AG09319 (cell line): ENCODE measurements at regions not wholly inside any gene's neighbourhood (a gene's known extent, or its start where the extent isn't known, plus 50 kb on each side); places are given as distances from the start of the nearest gene placed in this dataset.

Experiments
- DNase-seq: peaks from one replicate; pipeline ENCODE4 v3.0.0-alpha.2; 2010; ENCODE audit warnings: low read depth; ENCODE audit errors: extremely low read depth
- CTCF ChIP-seq: IDR thresholded peaks from 2 replicates; pipeline ENCODE4 v1.5.1; 2011; ENCODE audit warnings: low read depth, mild to moderate bottlenecking, inconsistent platforms, low read length, moderate library complexity

GRCh38 chr2:107187870-107188269 is 301.9 kb upstream of the ST6GAL2 start:
- TF ChIP-seq CTCF, result no peak
- DNase-seq, result no peak

- no peak for DNase-seq
- no peak for TF ChIP-seq CTCF
Observed at GRCh38 chr2:107195631-107196030, 309.7 kb upstream of the ST6GAL2 start.

GRCh38 chr2:107197594-107198294 is 311.8 kb upstream of the ST6GAL2 start:
- no peak for TF ChIP-seq CTCF
- no peak for DNase-seq

- TF ChIP-seq CTCF, result no peak
- DNase-seq, result no peak
Observed at GRCh38 chr2:107202962-107203591, 317.1 kb upstream of the ST6GAL2 start.

- no peak for DNase-seq
- no peak for TF ChIP-seq CTCF
Observed at GRCh38 chr2:107215401-107216350, 329.7 kb upstream of the ST6GAL2 start.

- DNase-seq, result no peak
- TF ChIP-seq CTCF, result no peak
Observed at GRCh38 chr2:107218208-107218607, 332.2 kb upstream of the ST6GAL2 start.
